PC-9 (cell line): ENCODE measurements at regions not wholly inside any gene's neighbourhood (a gene's known extent, or its start where the extent isn't known, plus 50 kb on each side); places are given as distances from the start of the nearest gene placed in this dataset.

ENCODE experiments used
- CTCF ChIP-seq: fragments of 200-600 bp; sonication (generic); conservative IDR thresholded peaks from 2 replicates; pipeline ENCODE4 v1.6.1; 2017; ENCODE audit warnings: mixed run types, antibody characterized with exemption, mild to moderate bottlenecking, moderate library complexity
- EZH2 ChIP-seq: fragments of 200-600 bp; sonication (generic); IDR thresholded peaks from 2 replicates; pipeline ENCODE4 v1.8.0; 2017; ENCODE audit warnings: antibody characterized with exemption, low read depth

- TF ChIP-seq EZH2 (no peak), CTCF (no peak)
Measured at GRCh38 chr10:25778646-25779045, 155.4 kb upstream of the MYO3A start.
